Retina (tissue), 1 donor: ENCODE measurements at regions not wholly inside any gene's neighbourhood (a gene's known extent, or its start where the extent isn't known, plus 50 kb on each side); places are given as distances from the start of the nearest gene placed in this dataset.
A peak's percentile ranks its signal among the peaks of the same experiment; 100 is the strongest.
"Not testable (repeated sequence)": the region's sequence is repeated elsewhere in the genome, so short reads cannot be mapped to it uniquely, and the experiment has no call there.

Experiments
- DNase-seq: peaks from one replicate; pipeline ENCODE4 v3.0.0-alpha.2; 2016

- no peak for DNase-seq
Observed at GRCh38 chr14:46596236-46596635, 55.3 kb downstream of the RPL10L start.

- DNase-seq, result no peak
Observed at GRCh38 chr14:46582826-46583225, 68.8 kb downstream of the RPL10L start.

- DNase-seq, result peak; percentile 14
Observed at GRCh38 chr14:46581036-46581671, 70.4 kb downstream of the RPL10L start.

- DNase-seq, result no peak
Observed at GRCh38 chr14:46574978-46575375, 76.6 kb downstream of the RPL10L start.

- DNase-seq, result no peak
Observed at GRCh38 chr14:46574221-46574977, 77.2 kb downstream of the RPL10L start.

- DNase-seq, result no peak
Observed at GRCh38 chr14:46573498-46573897, 78.1 kb downstream of the RPL10L start.

- no peak for DNase-seq
Observed at GRCh38 chr14:46571970-46572369, 79.6 kb downstream of the RPL10L start.

GRCh38 chr14:46568161-46568560 lies 83.4 kb downstream of the RPL10L start:
- not testable (repeated sequence) for DNase-seq

- no peak for DNase-seq
Observed at GRCh38 chr14:46550836-46551235, 100.7 kb downstream of the RPL10L start.

GRCh38 chr14:46540986-46541385 lies 110.6 kb downstream of the RPL10L start:
- DNase-seq, result no peak

- DNase-seq, result no peak
Observed at GRCh38 chr14:46519121-46519520, 132.5 kb downstream of the RPL10L start.

- DNase-seq, result not testable (repeated sequence)
Observed at GRCh38 chr14:46508752-46509151, 142.8 kb downstream of the RPL10L start.

GRCh38 chr14:46499521-46499920 lies 152.1 kb downstream of the RPL10L start:
- no peak for DNase-seq

GRCh38 chr14:46496409-46496808 lies 155.2 kb downstream of the RPL10L start:
- no peak for DNase-seq

GRCh38 chr14:46490238-46490685 lies 161.3 kb downstream of the RPL10L start:
- no peak for DNase-seq

GRCh38 chr14:46488374-46488773 lies 163.2 kb downstream of the RPL10L start:
- no peak for DNase-seq

GRCh38 chr14:46487582-46488350 lies 163.8 kb downstream of the RPL10L start:
- DNase-seq, result no peak

GRCh38 chr14:46482200-46482599 lies 169.4 kb downstream of the RPL10L start:
- DNase-seq, result no peak

GRCh38 chr14:46480817-46481216 lies 170.8 kb downstream of the RPL10L start:
- DNase-seq, result no peak

GRCh38 chr14:46472261-46472660 lies 179.3 kb downstream of the RPL10L start:
- DNase-seq, result no peak

GRCh38 chr14:46464341-46464740 lies 187.2 kb downstream of the RPL10L start:
- DNase-seq, result peak; percentile 46

- no peak for DNase-seq
Observed at GRCh38 chr14:46451800-46452199, 199.8 kb downstream of the RPL10L start.

GRCh38 chr14:46444666-46445065 lies 206.9 kb downstream of the RPL10L start:
- DNase-seq, result no peak

GRCh38 chr14:46433381-46433780 lies 218.2 kb downstream of the RPL10L start:
- DNase-seq, result no peak
